ENCODE measurements at regions not wholly inside any gene's neighbourhood (a gene's known extent, or its start where the extent isn't known, plus 50 kb on each side); places are given as distances from the start of the nearest gene placed in this dataset.

DNA sequence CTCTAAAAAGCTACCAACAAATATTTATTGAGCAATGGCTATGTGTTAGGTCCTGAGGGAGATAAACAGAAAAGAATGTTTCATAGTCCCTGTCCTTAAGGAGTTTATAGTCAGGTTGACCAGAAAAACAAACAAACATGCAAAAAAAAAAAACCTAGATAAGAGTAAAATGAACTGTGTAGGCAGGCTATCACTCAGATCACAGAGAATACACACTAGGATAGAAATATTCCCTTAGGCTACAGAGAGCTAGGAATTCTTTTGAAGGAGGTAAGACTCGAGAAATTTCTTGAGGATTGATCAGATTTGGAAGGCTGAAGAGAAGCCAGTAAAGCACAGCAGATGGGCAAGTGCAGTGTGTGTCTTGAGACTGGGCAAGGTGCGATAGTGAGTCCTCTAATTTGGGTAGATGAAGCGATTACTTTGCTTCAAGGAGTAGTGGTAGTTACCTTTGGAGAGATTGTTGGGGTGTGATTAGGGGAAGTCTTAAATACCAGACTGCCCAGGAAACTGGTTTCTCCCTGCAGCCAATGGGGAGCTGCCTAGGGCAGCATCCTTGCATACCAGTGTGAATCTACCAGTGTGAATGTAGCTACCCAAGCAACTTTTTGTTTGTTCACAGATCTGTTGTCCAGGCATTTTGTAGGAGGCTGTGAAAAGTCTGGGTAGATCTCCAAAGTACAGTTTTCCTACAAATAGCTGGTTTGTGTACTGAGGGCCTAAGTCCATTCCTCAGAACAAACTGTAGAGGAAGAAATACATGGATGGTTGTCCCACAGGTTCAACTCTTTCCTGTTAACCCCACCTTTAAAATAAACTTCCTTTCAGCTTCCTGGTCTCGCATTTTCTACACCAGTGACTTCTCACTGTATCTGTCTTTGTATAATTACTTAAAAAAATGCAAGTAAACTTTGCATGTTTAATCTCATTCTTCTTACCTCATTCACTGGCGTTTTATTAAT is 314.1 kb downstream of the KLF5 start:
- no peak for DNase-seq (ENCODE audit: low read depth, low spot score)
- no peak overlapping the region for H3K9ac ChIP-seq (ENCODE audit: insufficient read length)
- H3K36me3 ChIP-seq (ENCODE audit: insufficient read depth, low read length), result no peaks in the 10 kb centered on the region
- H3K27ac ChIP-seq, result no peak overlapping the region
- no peak for TF ChIP-seq FOXP2 (optimal IDR thresholded peaks at IDR 0.05; ENCODE audit: control extremely low read depth, extremely low read length, insufficient read depth)
- TF ChIP-seq EZH2 (IDR thresholded peaks at IDR 0.05), result no peak
- TF ChIP-seq POLR2AphosphoS5 (IDR thresholded peaks at IDR 0.05; ENCODE audit: borderline replicate concordance, low read depth, low read length), result no peak
- no peaks in the 10 kb centered on the region for H3K9me3 ChIP-seq (ENCODE audit: low read depth, low read length)
- no peak overlapping the region for H3K4me3 ChIP-seq

DNA sequence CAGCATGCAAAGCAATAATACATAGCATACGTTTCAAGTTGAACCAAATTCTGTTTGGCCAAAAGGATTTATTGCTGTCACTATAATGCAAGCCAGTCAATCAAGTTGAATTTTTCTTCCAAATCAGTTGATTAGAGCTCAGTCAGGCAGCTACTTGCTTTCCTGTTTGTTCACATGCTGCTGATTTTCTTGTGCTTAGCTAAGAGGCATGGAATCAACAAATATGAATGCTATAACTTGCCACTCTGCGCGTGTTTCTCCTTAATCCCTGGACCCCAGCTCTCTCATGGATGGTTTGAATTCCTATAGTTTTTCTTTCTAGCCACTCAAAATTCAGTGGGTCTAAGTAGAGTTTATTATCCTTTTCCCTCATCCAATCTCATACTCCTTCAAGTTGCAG is 311.3 kb downstream of the KLF5 start:
- Histone ChIP-seq H3K36me3 (ENCODE audit: insufficient read depth, low read length) (no peaks in the 10 kb centered on the region), H3K27ac (no peak overlapping the region), H3K4me3 (no peak overlapping the region), H3K9ac (ENCODE audit: insufficient read length) (no peak overlapping the region), H3K9me3 (ENCODE audit: low read depth, low read length) (no peaks in the 10 kb centered on the region)
- DNase-seq (ENCODE audit: low read depth, low spot score), result no peak
- TF ChIP-seq EZH2 (IDR thresholded peaks at IDR 0.05) (no peak), POLR2AphosphoS5 (IDR thresholded peaks at IDR 0.05; ENCODE audit: borderline replicate concordance, low read depth, low read length) (no peak), FOXP2 (optimal IDR thresholded peaks at IDR 0.05; ENCODE audit: control extremely low read depth, extremely low read length, insufficient read depth) (no peak)

DNA sequence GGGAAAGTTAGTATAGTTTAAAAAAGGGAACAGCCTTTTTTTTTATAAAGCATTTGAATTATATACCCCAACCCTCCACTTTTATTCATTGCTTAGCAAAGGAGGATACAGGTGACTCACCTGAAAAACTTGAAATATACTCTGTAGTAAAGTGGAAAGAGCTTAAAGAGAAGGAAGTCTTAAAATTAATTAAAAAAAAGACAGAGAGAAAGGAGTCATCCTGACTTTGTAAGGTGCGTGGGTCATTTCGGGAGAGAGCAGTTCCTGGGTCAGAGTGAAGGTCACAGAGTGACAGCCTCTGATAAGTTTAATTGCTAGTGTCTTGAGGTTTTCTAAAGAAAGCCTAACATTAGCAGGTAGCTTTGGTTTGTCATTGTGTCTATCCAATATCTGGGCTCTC is 310.3 kb downstream of the KLF5 start:
- DNase-seq (ENCODE audit: low read depth, low spot score), result no peak
- no peaks in the 10 kb centered on the region for H3K36me3 ChIP-seq (ENCODE audit: insufficient read depth, low read length)
- no peak overlapping the region for H3K27ac ChIP-seq
- TF ChIP-seq FOXP2 (optimal IDR thresholded peaks at IDR 0.05; ENCODE audit: control extremely low read depth, extremely low read length, insufficient read depth), result no peak
- no peak for TF ChIP-seq EZH2 (IDR thresholded peaks at IDR 0.05)
- TF ChIP-seq POLR2AphosphoS5 (IDR thresholded peaks at IDR 0.05; ENCODE audit: borderline replicate concordance, low read depth, low read length), result no peak
- no peaks in the 10 kb centered on the region for H3K9me3 ChIP-seq (ENCODE audit: low read depth, low read length)
- no peak overlapping the region for H3K9ac ChIP-seq (ENCODE audit: insufficient read length)
- no peak overlapping the region for H3K4me3 ChIP-seq

DNA sequence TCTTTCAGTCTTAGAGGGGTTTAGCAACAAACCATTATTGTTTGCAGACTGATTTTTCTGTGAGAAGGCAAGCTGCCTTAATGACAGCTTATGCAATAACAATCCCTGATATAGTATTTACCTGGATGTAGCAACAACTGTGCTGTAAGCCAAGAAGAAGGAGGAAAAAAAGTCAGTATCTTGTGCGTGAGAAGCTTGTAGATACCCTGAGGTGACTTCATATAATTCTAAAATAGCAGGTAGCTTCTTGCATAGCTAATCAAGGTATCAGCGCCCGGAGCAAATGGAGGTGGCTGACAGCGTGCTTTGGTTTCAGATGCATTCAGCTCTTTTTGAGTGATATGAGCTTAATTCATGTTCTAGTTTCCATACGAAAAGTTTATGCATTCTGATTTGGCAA is 309.8 kb downstream of the KLF5 start:
- DNase-seq (ENCODE audit: low read depth, low spot score), result no peak

DNA sequence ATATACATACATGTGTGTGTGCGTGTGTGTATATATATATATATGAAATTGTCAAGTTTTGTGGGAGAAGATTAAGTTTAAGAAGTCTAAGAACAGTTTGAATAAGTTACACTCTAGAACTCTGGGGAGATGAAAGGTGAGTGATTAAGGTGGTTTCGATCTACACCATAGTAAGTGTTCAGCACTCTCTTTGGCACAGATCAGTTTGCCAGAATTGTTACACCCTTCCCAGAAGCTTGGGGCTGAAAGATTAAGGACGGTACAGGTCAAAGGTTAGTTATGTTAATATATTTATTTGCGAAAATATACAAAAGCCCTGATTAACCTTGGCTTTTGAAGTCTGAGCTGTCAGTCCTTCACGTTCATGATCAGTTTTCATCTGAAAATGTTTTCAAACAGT is 309.1 kb downstream of the KLF5 start:
- Histone ChIP-seq H3K4me3 (no peak overlapping the region), H3K9me3 (ENCODE audit: low read depth, low read length) (no peaks in the 10 kb centered on the region), H3K9ac (ENCODE audit: insufficient read length) (no peak overlapping the region), H3K27ac (no peak overlapping the region), H3K36me3 (ENCODE audit: insufficient read depth, low read length) (no peaks in the 10 kb centered on the region)
- TF ChIP-seq FOXP2 (optimal IDR thresholded peaks at IDR 0.05; ENCODE audit: control extremely low read depth, extremely low read length, insufficient read depth) (no peak), POLR2AphosphoS5 (IDR thresholded peaks at IDR 0.05; ENCODE audit: borderline replicate concordance, low read depth, low read length) (no peak), EZH2 (IDR thresholded peaks at IDR 0.05) (no peak)
- DNase-seq (ENCODE audit: low read depth, low spot score), result no peak

More for the DNA sequence above, 309.8 kb downstream of the KLF5 start:
- Histone ChIP-seq H3K36me3 (ENCODE audit: insufficient read depth, low read length) (no peaks in the 10 kb centered on the region), H3K27ac (no peak overlapping the region), H3K9ac (ENCODE audit: insufficient read length) (no peak overlapping the region), H3K4me3 (no peak overlapping the region), H3K9me3 (ENCODE audit: low read depth, low read length) (no peaks in the 10 kb centered on the region)
- TF ChIP-seq FOXP2 (optimal IDR thresholded peaks at IDR 0.05; ENCODE audit: control extremely low read depth, extremely low read length, insufficient read depth), result no peak
- TF ChIP-seq EZH2 (IDR thresholded peaks at IDR 0.05), result no peak
- no peak for TF ChIP-seq POLR2AphosphoS5 (IDR thresholded peaks at IDR 0.05; ENCODE audit: borderline replicate concordance, low read depth, low read length)

DNA sequence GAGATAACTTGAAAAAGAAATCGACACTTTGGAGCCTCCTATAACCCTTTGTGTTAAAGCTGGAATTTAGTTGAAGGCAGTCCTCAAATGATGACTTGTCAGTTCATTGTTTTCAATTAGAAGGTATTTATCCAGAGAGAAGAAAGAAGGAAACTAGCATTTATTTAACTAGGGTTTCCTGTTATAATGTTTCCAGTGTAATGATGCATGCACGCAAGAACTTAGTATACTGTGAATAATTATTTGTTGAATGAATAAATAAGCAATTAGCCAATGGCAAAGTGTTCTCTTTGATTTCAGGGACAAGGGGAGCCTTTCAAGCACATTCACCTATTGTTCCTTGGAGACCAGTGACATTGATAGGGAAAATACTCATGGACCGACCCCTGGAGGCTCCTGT is 307.4 kb downstream of the KLF5 start:
- DNase-seq (ENCODE audit: low read depth, low spot score), result no peak
- H3K4me3 ChIP-seq, result no peak overlapping the region
- TF ChIP-seq POLR2AphosphoS5 (IDR thresholded peaks at IDR 0.05; ENCODE audit: borderline replicate concordance, low read depth, low read length) (no peak), FOXP2 (optimal IDR thresholded peaks at IDR 0.05; ENCODE audit: control extremely low read depth, extremely low read length, insufficient read depth) (no peak), EZH2 (IDR thresholded peaks at IDR 0.05) (no peak)
- H3K27ac ChIP-seq, result no peak overlapping the region
- no peak overlapping the region for H3K9ac ChIP-seq (ENCODE audit: insufficient read length)
- no peaks in the 10 kb centered on the region for H3K9me3 ChIP-seq (ENCODE audit: low read depth, low read length)
- no peaks in the 10 kb centered on the region for H3K36me3 ChIP-seq (ENCODE audit: insufficient read depth, low read length)

DNA sequence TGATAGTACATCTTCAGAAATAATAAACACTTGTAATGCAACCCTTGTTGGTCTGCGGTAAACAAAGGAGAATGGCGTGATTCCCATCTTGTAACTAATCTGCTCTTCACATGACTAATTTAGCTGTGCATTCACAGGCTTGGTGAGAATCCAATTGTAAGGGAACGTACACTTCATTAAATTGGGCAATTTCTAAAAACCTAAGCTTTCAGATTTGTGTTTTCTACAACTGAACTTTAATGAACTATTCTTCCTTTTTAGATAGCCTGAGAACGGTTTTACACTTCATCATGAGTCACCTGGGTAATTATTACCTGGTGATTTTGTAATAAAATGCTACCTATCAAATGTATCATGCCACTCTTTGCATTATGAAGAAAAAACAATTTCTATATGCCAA is 306.9 kb downstream of the KLF5 start:
- Histone ChIP-seq H3K36me3 (ENCODE audit: insufficient read depth, low read length) (no peaks in the 10 kb centered on the region), H3K9ac (ENCODE audit: insufficient read length) (no peak overlapping the region)

DNA sequence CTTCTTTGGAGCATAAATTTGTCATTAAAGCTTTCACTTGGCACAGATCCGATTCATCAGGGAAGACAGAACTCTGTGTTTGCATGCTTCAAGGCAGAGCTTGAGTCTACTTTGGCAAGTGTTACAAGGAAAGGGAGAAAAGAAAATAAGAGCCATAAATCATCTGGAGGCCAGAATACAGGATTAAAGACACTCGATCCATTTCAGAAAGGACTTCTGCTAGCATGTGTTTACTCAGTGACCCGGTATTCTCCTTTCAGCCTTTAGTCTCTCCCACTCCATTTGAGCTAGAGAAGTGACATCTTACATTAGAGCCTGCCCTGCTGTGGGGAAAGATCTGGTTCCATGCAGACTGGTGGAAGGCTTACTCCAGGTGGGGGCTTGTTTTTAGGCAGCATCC is 306.4 kb downstream of the KLF5 start:
- Histone ChIP-seq H3K4me3 (no peak overlapping the region), H3K36me3 (ENCODE audit: insufficient read depth, low read length) (no peaks in the 10 kb centered on the region), H3K27ac (no peak overlapping the region), H3K9me3 (ENCODE audit: low read depth, low read length) (no peaks in the 10 kb centered on the region), H3K9ac (ENCODE audit: insufficient read length) (no peak overlapping the region)
- DNase-seq (ENCODE audit: low read depth, low spot score), result no peak
- TF ChIP-seq EZH2 (IDR thresholded peaks at IDR 0.05) (no peak), FOXP2 (optimal IDR thresholded peaks at IDR 0.05; ENCODE audit: control extremely low read depth, extremely low read length, insufficient read depth) (no peak), POLR2AphosphoS5 (IDR thresholded peaks at IDR 0.05; ENCODE audit: borderline replicate concordance, low read depth, low read length) (no peak)

More for the DNA sequence above, 306.9 kb downstream of the KLF5 start:
- no peaks in the 10 kb centered on the region for H3K9me3 ChIP-seq (ENCODE audit: low read depth, low read length)
- DNase-seq (ENCODE audit: low read depth, low spot score), result no peak
- TF ChIP-seq POLR2AphosphoS5 (IDR thresholded peaks at IDR 0.05; ENCODE audit: borderline replicate concordance, low read depth, low read length) (no peak), EZH2 (IDR thresholded peaks at IDR 0.05) (no peak), FOXP2 (optimal IDR thresholded peaks at IDR 0.05; ENCODE audit: control extremely low read depth, extremely low read length, insufficient read depth) (no peak)
- H3K4me3 ChIP-seq, result no peak overlapping the region
- H3K27ac ChIP-seq, result no peak overlapping the region

All from SK-N-MC (cell line).